ENCODE measurements at regions not wholly inside any gene's neighbourhood (a gene's known extent, or its start where the extent isn't known, plus 50 kb on each side); places are given as distances from the start of the nearest gene placed in this dataset.
A peak's percentile ranks its signal among the peaks of the same experiment; 100 is the strongest.

DNA sequence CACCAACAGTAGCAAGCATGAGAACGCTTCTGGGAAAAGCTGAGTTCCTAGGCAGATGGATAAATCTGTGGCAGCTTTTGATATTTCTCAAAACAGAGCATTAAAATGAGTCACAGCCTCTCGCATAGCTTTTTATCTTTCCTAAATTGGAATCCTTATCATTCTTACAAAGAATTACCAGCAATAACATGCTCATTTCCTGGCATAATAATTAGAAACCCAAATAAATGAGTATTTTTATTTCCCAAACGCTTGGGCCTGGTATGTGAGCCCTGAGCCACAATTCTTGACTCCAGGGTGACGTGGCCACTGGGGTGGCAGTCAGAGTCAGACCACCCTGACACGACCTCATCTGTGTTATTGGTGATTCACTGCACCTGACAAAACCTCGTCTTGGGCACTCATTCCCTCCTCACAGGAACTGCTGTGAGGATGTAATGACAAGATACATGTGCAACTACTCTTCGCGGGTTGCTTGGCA, 210.7 kb downstream of the ARL4C start:
- H3K27ac ChIP-seq (ENCODE audit: control insufficient read depth, insufficient read depth, low read length) = peak overlapping the region; percentile 37
- no peak overlapping the region for H3K4me3 ChIP-seq (ENCODE audit: control insufficient read depth in 2 of 3, extremely low read depth in 1 of 3, insufficient read depth in 2 of 3, low read depth in 1 of 3, low read length in 3 of 3)
- H2AFZ ChIP-seq (ENCODE audit: control insufficient read depth, low read length) = no peak overlapping the region
- dilution Hi-C loops (cut with MboI; ENCODE audit: extremely low pct_ligation_motif_present, low sequenced_read_pairs) = no loop called here
- H3K9me3 ChIP-seq (ENCODE audit: control insufficient read depth, low read depth, low read length) = no peaks in the 10 kb centered on the region
- no peaks in the 10 kb centered on the region for H3K27me3 ChIP-seq (ENCODE audit: control insufficient read depth, extremely low read depth, insufficient read depth, low read length)
- no peaks in the 10 kb centered on the region for H3K36me3 ChIP-seq (ENCODE audit: control insufficient read depth in 2 of 2, extremely low read depth in 1 of 2, insufficient read depth in 2 of 2, low read length in 2 of 2)
- H4K20me1 ChIP-seq (ENCODE audit: control insufficient read depth, extremely low read depth, insufficient read depth, low read length) = no peaks in the 10 kb centered on the region
- H3K79me2 ChIP-seq (ENCODE audit: control insufficient read depth, insufficient read depth, low read length) = no peaks in the 10 kb centered on the region
- H3K4me2 ChIP-seq (ENCODE audit: control insufficient read depth, extremely low read depth, insufficient read depth, low read depth, low read length) = peak overlapping the region; percentile 36
- peak overlapping the region; percentile 38 for H3K9ac ChIP-seq (ENCODE audit: control insufficient read depth, extremely low read depth, insufficient read depth, low read length)
- no peaks in the 10 kb centered on the region for H3K9me1 ChIP-seq (ENCODE audit: control insufficient read depth, extremely low read depth, insufficient read depth, low read length)
- peak; percentile 86 for FAIRE-seq
- TF ChIP-seq, protein P1, sequence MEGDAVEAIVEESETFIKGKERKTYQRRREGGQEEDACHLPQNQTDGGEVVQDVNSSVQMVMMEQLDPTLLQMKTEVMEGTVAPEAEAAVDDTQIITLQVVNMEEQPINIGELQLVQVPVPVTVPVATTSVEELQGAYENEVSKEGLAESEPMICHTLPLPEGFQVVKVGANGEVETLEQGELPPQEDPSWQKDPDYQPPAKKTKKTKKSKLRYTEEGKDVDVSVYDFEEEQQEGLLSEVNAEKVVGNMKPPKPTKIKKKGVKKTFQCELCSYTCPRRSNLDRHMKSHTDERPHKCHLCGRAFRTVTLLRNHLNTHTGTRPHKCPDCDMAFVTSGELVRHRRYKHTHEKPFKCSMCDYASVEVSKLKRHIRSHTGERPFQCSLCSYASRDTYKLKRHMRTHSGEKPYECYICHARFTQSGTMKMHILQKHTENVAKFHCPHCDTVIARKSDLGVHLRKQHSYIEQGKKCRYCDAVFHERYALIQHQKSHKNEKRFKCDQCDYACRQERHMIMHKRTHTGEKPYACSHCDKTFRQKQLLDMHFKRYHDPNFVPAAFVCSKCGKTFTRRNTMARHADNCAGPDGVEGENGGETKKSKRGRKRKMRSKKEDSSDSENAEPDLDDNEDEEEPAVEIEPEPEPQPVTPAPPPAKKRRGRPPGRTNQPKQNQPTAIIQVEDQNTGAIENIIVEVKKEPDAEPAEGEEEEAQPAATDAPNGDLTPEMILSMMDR (optimal IDR thresholded peaks at IDR 0.05 in 1 of 3, IDR thresholded peaks at IDR 0.05 in 1 of 3, conservative IDR thresholded peaks at IDR 0.05 in 1 of 3; ENCODE audit: extremely low read depth in 1 of 3, insufficient read depth in 2 of 3, low read length in 3 of 3) = no peak
- no peak for TF ChIP-seq EZH2 (IDR thresholded peaks at IDR 0.05; ENCODE audit: low read length)
- DNase-seq (ENCODE audit: low read depth, low spot score) = peak; percentile 69
- H3K4me1 ChIP-seq (ENCODE audit: control insufficient read depth, extremely low read depth, insufficient read depth, low read length) = peaks cover 39% of the 10 kb centered on the region

DNA sequence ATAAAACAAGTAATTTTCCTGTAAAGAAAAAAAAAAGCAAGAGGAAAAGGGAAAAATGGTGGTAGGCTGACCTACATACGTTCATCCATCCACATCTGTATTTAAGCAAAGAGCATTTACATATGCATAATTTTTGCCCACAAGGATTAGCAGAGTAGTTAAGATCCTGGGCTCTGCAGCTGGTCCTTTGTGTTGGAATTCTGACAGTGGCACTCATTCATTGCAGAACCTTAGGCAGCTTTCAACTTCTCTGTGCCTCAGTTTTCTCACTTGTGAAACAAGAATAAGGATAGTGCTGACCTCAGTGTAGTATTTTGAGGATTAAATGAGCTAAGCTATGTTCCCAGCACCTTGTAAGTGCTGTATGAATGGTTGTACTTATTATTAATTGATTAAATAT, 211.3 kb downstream of the ARL4C start:
- FAIRE-seq = peak; percentile 29

More for the DNA sequence above, 211.3 kb downstream of the ARL4C start:
- no peak for TF ChIP-seq EZH2 (IDR thresholded peaks at IDR 0.05; ENCODE audit: low read length)
- TF ChIP-seq, protein P1 (optimal IDR thresholded peaks at IDR 0.05 in 1 of 3, IDR thresholded peaks at IDR 0.05 in 1 of 3, conservative IDR thresholded peaks at IDR 0.05 in 1 of 3; ENCODE audit: extremely low read depth in 1 of 3, insufficient read depth in 2 of 3, low read length in 3 of 3) = no peak
- Histone ChIP-seq H3K9me1 (ENCODE audit: control insufficient read depth, extremely low read depth, insufficient read depth, low read length) (no peaks in the 10 kb centered on the region), H2AFZ (ENCODE audit: control insufficient read depth, low read length) (no peak overlapping the region), H3K4me1 (ENCODE audit: control insufficient read depth, extremely low read depth, insufficient read depth, low read length) (peaks cover 33% of the 10 kb centered on the region), H4K20me1 (ENCODE audit: control insufficient read depth, extremely low read depth, insufficient read depth, low read length) (no peaks in the 10 kb centered on the region), H3K36me3 (ENCODE audit: control insufficient read depth in 2 of 2, extremely low read depth in 1 of 2, insufficient read depth in 2 of 2, low read length in 2 of 2) (no peaks in the 10 kb centered on the region), H3K9ac (ENCODE audit: control insufficient read depth, extremely low read depth, insufficient read depth, low read length) (no peak overlapping the region), H3K9me3 (ENCODE audit: control insufficient read depth, low read depth, low read length) (no peaks in the 10 kb centered on the region), H3K4me3 (ENCODE audit: control insufficient read depth in 2 of 3, extremely low read depth in 1 of 3, insufficient read depth in 2 of 3, low read depth in 1 of 3, low read length in 3 of 3) (no peak overlapping the region), H3K27me3 (ENCODE audit: control insufficient read depth, extremely low read depth, insufficient read depth, low read length) (no peaks in the 10 kb centered on the region), H3K79me2 (ENCODE audit: control insufficient read depth, insufficient read depth, low read length) (no peaks in the 10 kb centered on the region), H3K4me2 (ENCODE audit: control insufficient read depth, extremely low read depth, insufficient read depth, low read depth, low read length) (no peak overlapping the region), H3K27ac (ENCODE audit: control insufficient read depth, insufficient read depth, low read length) (peak overlapping the region; percentile 37)
- dilution Hi-C loops (cut with MboI; ENCODE audit: extremely low pct_ligation_motif_present, low sequenced_read_pairs) = no loop called here
- no peak for DNase-seq (ENCODE audit: low read depth, low spot score)

Measured in keratinocyte (primary cell).